NT2/D1 (cell line): ENCODE measurements at regions not wholly inside any gene's neighbourhood (a gene's known extent, or its start where the extent isn't known, plus 50 kb on each side); places are given as distances from the start of the nearest gene placed in this dataset.

Experiments used
- SUZ12 ChIP-seq: IDR thresholded peaks from 2 replicates; pipeline ENCODE4 v1.6.1; 2011; ENCODE audit not compliant: insufficient read length, insufficient read depth; ENCODE audit errors: extremely low read depth
- YY1 ChIP-seq: IDR thresholded peaks from 2 replicates; pipeline ENCODE4 v1.6.1; 2011; ENCODE audit not compliant: insufficient read length, insufficient read depth
- ZNF274 ChIP-seq: IDR thresholded peaks from 2 replicates; pipeline ENCODE4 v1.6.1; 2011; ENCODE audit warnings: mild to moderate bottlenecking, low read depth, low read length

DNA sequence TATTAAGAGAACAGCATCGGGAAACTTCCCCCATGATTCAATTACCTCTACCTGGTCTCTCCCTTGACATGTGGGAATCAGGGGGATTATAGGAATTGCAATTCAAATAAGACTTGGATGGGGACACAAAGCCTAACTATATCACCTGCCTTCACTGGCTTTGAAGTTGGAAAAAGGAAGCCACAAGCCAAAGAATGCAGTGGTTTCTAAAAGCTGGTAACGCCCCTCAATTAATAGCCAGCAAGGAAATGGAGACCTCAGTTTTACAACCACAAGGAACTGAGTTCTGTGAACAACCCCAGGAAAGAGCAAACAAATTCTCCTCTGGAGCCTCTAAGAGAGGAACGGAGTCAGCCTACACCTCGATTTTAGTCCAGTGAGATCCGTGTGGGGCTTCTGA, 244.1 kb downstream of the TFAP2A start:
- no peak for TF ChIP-seq ZNF274
- TF ChIP-seq YY1: no peak
- no peak for TF ChIP-seq SUZ12
